HepG2 (cell line): ENCODE measurements at regions not wholly inside any gene's neighbourhood (a gene's known extent, or its start where the extent isn't known, plus 50 kb on each side); places are given as distances from the start of the nearest gene placed in this dataset.

Experiments used
- ATAC-seq: fragments of 200-7000 bp; cut with Tn5 transposase; 3 replicates; pipeline ENCODE4 v1.9.1; 2020; ENCODE audit warnings: mild to moderate bottlenecking, moderate library complexity
- BruUV-seq: library from RNA; stranded (reverse); fragments of 400-500 nt; replicated peaks from 2 replicates; lab custom pipeline; 2021; lab: Mats Ljungman, UMichigan
- CTCF ChIA-PET: fragments of 300-600 bp; formaldehyde crosslinking; extraction: SDS; loops from one replicate; lab custom pipeline; 2021; ENCODE audit warnings: low total read pairs, inconsistent platforms, low intra/inter-chr PET ratio; lab: Yijun Ruan, JAX
- POLR2A ChIA-PET: fragments of 350-600 bp; sonication (Branson Sonifier 250); formaldehyde crosslinking; loops from one replicate; lab custom pipeline; 2020; ENCODE audit warnings: antibody characterized with exemption, inconsistent platforms; lab: Yijun Ruan, JAX
- DNase-seq: peaks from one replicate; pipeline ENCODE4 v3.0.0-alpha.2; 2015; ENCODE audit warnings: low spot score
- FAIRE-seq: peaks from 3 replicates; lab custom pipeline; 2011; peaks lifted over from hg19 to GRCh38; lab: Jason Lieb, UNC
- H2AFZ ChIP-seq: one replicate; pipeline ENCODE4 v1.6.1; 2011; ENCODE audit warnings: low read length, inconsistent platforms
- H3K27ac ChIP-seq: fragments of 300-600 bp; 3 replicates; pipeline ENCODE4 v1.8.0; 2011; ENCODE audit warnings: mixed run types, mild to moderate bottlenecking, mixed read lengths, low read length, inconsistent platforms; ENCODE audit not compliant: insufficient read depth; ENCODE audit errors: extremely low read length
- H3K27me3 ChIP-seq, 2 experiments: fragments of 200-600 bp in 1 of 2; 2 replicates in 1 of 2; 3 replicates in 1 of 2; pipeline versions ENCODE4 v1.6.0 to v1.8.0; 2011; ENCODE audit warnings: low read length in 2 of 2, mild to moderate bottlenecking in 2 of 2, moderate library complexity in 2 of 2, inconsistent platforms in 1 of 2; ENCODE audit not compliant: insufficient read depth in 2 of 2, control insufficient read depth in 1 of 2
- H3K36me3 ChIP-seq, 2 experiments: fragments of 200-600 bp in 1 of 2; replicated peaks in 1 of 2; 2 replicates in 1 of 2; 3 replicates in 1 of 2; pipeline versions ENCODE4 v1.5.1 to v1.8.0; 2011; ENCODE audit warnings: low read length in 2 of 2, inconsistent platforms in 1 of 2; ENCODE audit not compliant: insufficient read depth in 2 of 2, control insufficient read depth in 1 of 2
- H3K4me1 ChIP-seq: 2 replicates; pipeline ENCODE4 v1.5.1; 2012; ENCODE audit warnings: low read length, inconsistent platforms; ENCODE audit not compliant: insufficient read depth
- H3K4me2 ChIP-seq: 2 replicates; pipeline ENCODE4 v1.6.0; 2011; ENCODE audit warnings: low read depth, low read length, inconsistent platforms
- H3K4me3 ChIP-seq, 3 experiments: fragments of 200-600 bp in 1 of 3; sonication (generic), shearing (Covaris generic) in 1 of 3; replicated peaks in 1 of 3; 2 replicates each; pipeline ENCODE4 v1.5.1; 2011 to 2016; ENCODE audit warnings: low read length in 3 of 3, inconsistent platforms in 2 of 3, low read depth in 2 of 3, mild to moderate bottlenecking in 2 of 3, control low read depth in 1 of 3, mixed read lengths in 1 of 3; ENCODE audit not compliant: insufficient read depth in 1 of 3
- H3K79me2 ChIP-seq: one replicate; pipeline ENCODE4 v1.6.1; 2011; ENCODE audit warnings: low read length, inconsistent platforms; ENCODE audit not compliant: insufficient read depth
- H3K9ac ChIP-seq: 2 replicates; pipeline ENCODE4 v1.6.0; 2011; ENCODE audit warnings: mild to moderate bottlenecking, low read depth, low read length, inconsistent platforms; ENCODE audit not compliant: insufficient read depth
- H3K9me3 ChIP-seq: 2 replicates; pipeline ENCODE4 v1.5.1; 2012; ENCODE audit warnings: mild to moderate bottlenecking, low read length
- H4K20me1 ChIP-seq: 2 replicates; pipeline ENCODE4 v1.6.0; 2011; ENCODE audit warnings: inconsistent platforms, mild to moderate bottlenecking, low read length, moderate library complexity; ENCODE audit not compliant: insufficient read depth
- AHR ChIP-seq: IDR thresholded peaks from 2 replicates; pipeline ENCODE4 v1.6.1; 2018; ENCODE audit warnings: missing genetic modification reagents, missing compliant biosample characterization
- CREB1 ChIP-seq, 2 experiments: fragments of 450-650 bp in 1 of 2; IDR thresholded peaks; 2 replicates each; pipeline ENCODE4 v1.6.1; 2016 to 2017; ENCODE audit warnings: control low read depth in 1 of 2, mild to moderate bottlenecking in 1 of 2, missing compliant biosample characterization in 1 of 2, missing genetic modification characterization in 1 of 2
- DMAP1 ChIP-seq: IDR thresholded peaks from 2 replicates; pipeline ENCODE4 v1.6.1; 2016
- ETV5 ChIP-seq: IDR thresholded peaks from 2 replicates; pipeline ENCODE4 v1.6.1; 2018; ENCODE audit warnings: missing biosample characterization, missing genetic modification reagents, inconsistent platforms, borderline replicate concordance
- RBFOX2 ChIP-seq: fragments of 200-400 bp; formaldehyde crosslinking; IDR thresholded peaks from 2 replicates; pipeline ENCODE4 v1.6.1; 2017; ENCODE audit warnings: low read depth, mild to moderate bottlenecking, low read length
- REL ChIP-seq: sonication (generic); formaldehyde crosslinking; conservative IDR thresholded peaks from 2 replicates; pipeline ENCODE4 v1.8.0; 2022; ENCODE audit warnings: mild to moderate bottlenecking, missing genetic modification reagents, moderate library complexity
- ZNF224 ChIP-seq: sonication (generic); formaldehyde crosslinking; IDR thresholded peaks from 2 replicates; pipeline ENCODE4 v1.5.0; 2020; ENCODE audit warnings: mild to moderate bottlenecking, missing genetic modification reagents
- ZNF232 ChIP-seq: sonication (generic); formaldehyde crosslinking; IDR thresholded peaks from 2 replicates; pipeline ENCODE4 v1.4.0; 2020; ENCODE audit warnings: missing genetic modification reagents, borderline replicate concordance
- WGBS: methylation state at CpG from one replicate; pipeline ENCODE4 v1.1.6; 2017; ENCODE audit warnings: low lambda C conversion rate; 5-methylcytosine and 5-hydroxymethylcytosine counted together
- in situ Hi-C: cut with HindIII; loops from 2 replicates; pipeline ENCODE4 v1.10.0; 2017; ENCODE audit warnings: low pct_unique_long_range_greater_than_20kb; ENCODE audit not compliant: extremely low pct_ligation_motif_present
- intact Hi-C: fragments of 100-400 bp; cut with micrococcal nuclease; formaldehyde crosslinking; loops from one replicate; pipeline ENCODE4 v1.10.0; 2022; ENCODE audit not compliant: unreplicated experiment
- TF ChIP-seq, protein P1 (sequence below): sonication (generic); formaldehyde crosslinking; IDR thresholded peaks from 2 replicates; pipeline ENCODE4 v1.5.1; 2020; ENCODE audit warnings: missing genetic modification reagents, mild to moderate bottlenecking, borderline replicate concordance
- TF ChIP-seq, protein P2 (sequence below): sonication (generic); formaldehyde crosslinking; IDR thresholded peaks from 2 replicates; pipeline ENCODE4 v1.5.0; 2020; ENCODE audit warnings: mild to moderate bottlenecking, missing genetic modification reagents, borderline replicate concordance
- TF ChIP-seq, protein P3 (sequence below): sonication (generic); formaldehyde crosslinking; IDR thresholded peaks from 2 replicates; pipeline ENCODE4 v1.9.0; 2021; ENCODE audit warnings: missing genetic modification reagents, borderline replicate concordance
- TF ChIP-seq, protein P4 (sequence below): sonication (generic); formaldehyde crosslinking; IDR thresholded peaks from 2 replicates; pipeline ENCODE4 v1.8.0; 2022; ENCODE audit warnings: mild to moderate bottlenecking, missing genetic modification reagents, borderline replicate concordance

DNA sequence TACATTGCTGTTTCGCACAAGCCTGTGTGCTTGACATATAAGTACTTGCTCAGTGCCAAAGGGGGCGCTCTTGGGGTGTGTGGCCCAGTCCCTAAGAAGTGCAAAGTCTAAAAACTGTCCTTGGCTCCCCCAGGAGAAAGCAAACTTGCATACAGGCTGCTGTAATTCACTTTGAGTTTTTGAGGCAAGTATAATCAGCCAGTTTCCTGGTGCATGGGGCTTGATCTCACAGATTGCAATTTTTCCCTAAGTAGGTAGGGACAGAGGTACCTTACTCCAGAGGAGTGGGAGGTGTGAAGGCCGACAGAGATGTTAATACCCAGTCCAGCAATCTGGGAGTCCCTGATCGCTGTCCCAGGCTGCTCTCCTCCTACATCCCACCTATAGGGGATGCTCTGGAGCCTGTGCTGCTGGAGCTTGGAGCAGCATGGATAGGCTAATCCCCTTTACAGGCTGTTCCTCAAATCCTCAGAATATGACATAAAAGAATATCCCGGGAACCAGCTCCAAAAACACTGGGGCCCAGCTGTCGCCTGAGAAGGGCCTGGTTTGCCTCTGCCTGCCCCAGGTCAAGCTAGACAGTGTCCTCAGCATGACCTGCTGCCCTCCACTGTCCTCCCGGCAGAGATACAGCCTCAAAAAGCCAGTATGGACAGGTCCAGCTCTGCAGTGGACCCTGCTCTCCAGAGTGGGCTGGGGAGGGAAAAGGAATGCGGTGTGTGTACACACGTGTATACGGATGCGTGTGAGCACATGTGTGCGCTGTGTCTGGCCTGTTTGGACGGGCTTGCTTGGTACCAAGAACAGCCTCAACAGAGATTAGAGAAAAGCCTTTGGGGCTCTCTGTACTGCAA, 136.5 kb upstream of the HAAO start:
- Histone ChIP-seq H3K9ac (peak overlapping the region; percentile 73), H3K4me3 (peak overlapping the region; percentile 52 to 74 (median 62)), H3K36me3 (no peaks in the 10 kb centered on the region), H4K20me1 (no peaks in the 10 kb centered on the region), H3K27ac (peak overlapping the region; percentile 88), H3K4me2 (peak overlapping the region; percentile 98), H3K79me2 (no peaks in the 10 kb centered on the region), H2AFZ (no peak overlapping the region), H3K4me1 (peaks cover 98% of the 10 kb centered on the region), H3K9me3 (no peaks in the 10 kb centered on the region), H3K27me3 (no peaks in the 10 kb centered on the region)
- ATAC-seq: peak; percentile 54
- POLR2A ChIA-PET: interaction anchor here (0.6 to 10.9 kb wide), 29 partner anchors 8 to 686 kb away, joined by 3 to 169 read pairs (median 5); partner anchors contain the start of genes HAAO and ZFP36L2
- DNase-seq: peak; percentile 90
- no TSS peak for BruUV-seq
- peak; percentile 66 for FAIRE-seq
- in situ Hi-C loops: loop anchor here (5.0 kb wide), 2 partner anchors 72 to 298 kb away; partner anchors contain the start of gene ZFP36L2
- intact Hi-C loops: loop anchor here (2.0 kb wide), 3 partner anchors 14 to 70 kb away; no protein-coding TSS in a partner anchor
- CTCF ChIA-PET: interaction anchor here (0.8 to 1.7 kb wide), 4 partner anchors 18 to 301 kb away, joined by 3 to 6 read pairs (median 4); no protein-coding TSS in a partner anchor
- 3% methylated on average over 8 of the region's 13 CpGs for WGBS
- TF ChIP-seq ZNF232 (CRISPR knock-in tag) (no peak; the same call in none of the 2 replicates), REL (CRISPR knock-in tag) (no peak), CREB1 (IDR thresholded peaks at IDR 0.05) (no peak), CREB1 (CRISPR knock-in tag; IDR thresholded peaks at IDR 0.05) (no peak), ZNF224 (CRISPR knock-in tag) (no peak), AHR (CRISPR knock-in tag) (no peak), ETV5 (CRISPR knock-in tag) (peak; percentile 70; the same call in 1 of the 2 replicates), RBFOX2 (peak; percentile 29), DMAP1 (CRISPR knock-in tag) (peak; percentile 48; the same call in 1 of the 2 replicates)
- TF ChIP-seq, protein P1, sequence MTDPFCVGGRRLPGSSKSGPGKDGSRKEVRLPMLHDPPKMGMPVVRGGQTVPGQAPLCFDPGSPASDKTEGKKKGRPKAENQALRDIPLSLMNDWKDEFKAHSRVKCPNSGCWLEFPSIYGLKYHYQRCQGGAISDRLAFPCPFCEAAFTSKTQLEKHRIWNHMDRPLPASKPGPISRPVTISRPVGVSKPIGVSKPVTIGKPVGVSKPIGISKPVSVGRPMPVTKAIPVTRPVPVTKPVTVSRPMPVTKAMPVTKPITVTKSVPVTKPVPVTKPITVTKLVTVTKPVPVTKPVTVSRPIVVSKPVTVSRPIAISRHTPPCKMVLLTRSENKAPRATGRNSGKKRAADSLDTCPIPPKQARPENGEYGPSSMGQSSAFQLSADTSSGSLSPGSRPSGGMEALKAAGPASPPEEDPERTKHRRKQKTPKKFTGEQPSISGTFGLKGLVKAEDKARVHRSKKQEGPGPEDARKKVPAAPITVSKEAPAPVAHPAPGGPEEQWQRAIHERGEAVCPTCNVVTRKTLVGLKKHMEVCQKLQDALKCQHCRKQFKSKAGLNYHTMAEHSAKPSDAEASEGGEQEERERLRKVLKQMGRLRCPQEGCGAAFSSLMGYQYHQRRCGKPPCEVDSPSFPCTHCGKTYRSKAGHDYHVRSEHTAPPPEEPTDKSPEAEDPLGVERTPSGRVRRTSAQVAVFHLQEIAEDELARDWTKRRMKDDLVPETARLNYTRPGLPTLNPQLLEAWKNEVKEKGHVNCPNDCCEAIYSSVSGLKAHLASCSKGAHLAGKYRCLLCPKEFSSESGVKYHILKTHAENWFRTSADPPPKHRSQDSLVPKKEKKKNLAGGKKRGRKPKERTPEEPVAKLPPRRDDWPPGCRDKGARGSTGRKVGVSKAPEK (CRISPR knock-in tag): peak; percentile 97
- TF ChIP-seq, protein P2, sequence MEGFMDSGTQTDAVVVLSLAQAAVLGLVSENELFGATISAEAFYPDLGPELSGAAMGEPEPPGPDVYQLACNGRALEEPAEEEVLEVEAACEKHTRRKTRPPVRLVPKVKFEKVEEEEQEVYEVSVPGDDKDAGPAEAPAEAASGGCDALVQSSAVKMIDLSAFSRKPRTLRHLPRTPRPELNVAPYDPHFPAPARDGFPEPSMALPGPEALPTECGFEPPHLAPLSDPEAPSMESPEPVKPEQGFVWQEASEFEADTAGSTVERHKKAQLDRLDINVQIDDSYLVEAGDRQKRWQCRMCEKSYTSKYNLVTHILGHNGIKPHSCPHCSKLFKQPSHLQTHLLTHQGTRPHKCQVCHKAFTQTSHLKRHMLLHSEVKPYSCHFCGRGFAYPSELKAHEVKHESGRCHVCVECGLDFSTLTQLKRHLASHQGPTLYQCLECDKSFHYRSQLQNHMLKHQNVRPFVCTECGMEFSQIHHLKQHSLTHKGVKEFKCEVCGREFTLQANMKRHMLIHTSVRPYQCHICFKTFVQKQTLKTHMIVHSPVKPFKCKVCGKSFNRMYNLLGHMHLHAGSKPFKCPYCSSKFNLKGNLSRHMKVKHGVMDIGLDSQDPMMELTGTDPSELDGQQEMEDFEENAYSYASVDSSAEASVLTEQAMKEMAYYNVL (CRISPR knock-in tag): peak; percentile 87; the same call in 1 of the 2 replicates
- TF ChIP-seq, protein P3, sequence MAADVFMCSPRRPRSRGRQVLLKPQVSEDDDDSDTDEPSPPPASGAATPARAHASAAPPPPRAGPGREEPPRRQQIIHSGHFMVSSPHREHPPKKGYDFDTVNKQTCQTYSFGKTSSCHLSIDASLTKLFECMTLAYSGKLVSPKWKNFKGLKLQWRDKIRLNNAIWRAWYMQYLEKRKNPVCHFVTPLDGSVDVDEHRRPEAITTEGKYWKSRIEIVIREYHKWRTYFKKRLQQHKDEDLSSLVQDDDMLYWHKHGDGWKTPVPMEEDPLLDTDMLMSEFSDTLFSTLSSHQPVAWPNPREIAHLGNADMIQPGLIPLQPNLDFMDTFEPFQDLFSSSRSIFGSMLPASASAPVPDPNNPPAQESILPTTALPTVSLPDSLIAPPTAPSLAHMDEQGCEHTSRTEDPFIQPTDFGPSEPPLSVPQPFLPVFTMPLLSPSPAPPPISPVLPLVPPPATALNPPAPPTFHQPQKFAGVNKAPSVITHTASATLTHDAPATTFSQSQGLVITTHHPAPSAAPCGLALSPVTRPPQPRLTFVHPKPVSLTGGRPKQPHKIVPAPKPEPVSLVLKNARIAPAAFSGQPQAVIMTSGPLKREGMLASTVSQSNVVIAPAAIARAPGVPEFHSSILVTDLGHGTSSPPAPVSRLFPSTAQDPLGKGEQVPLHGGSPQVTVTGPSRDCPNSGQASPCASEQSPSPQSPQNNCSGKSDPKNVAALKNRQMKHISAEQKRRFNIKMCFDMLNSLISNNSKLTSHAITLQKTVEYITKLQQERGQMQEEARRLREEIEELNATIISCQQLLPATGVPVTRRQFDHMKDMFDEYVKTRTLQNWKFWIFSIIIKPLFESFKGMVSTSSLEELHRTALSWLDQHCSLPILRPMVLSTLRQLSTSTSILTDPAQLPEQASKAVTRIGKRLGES: no peak
- TF ChIP-seq, protein P4, sequence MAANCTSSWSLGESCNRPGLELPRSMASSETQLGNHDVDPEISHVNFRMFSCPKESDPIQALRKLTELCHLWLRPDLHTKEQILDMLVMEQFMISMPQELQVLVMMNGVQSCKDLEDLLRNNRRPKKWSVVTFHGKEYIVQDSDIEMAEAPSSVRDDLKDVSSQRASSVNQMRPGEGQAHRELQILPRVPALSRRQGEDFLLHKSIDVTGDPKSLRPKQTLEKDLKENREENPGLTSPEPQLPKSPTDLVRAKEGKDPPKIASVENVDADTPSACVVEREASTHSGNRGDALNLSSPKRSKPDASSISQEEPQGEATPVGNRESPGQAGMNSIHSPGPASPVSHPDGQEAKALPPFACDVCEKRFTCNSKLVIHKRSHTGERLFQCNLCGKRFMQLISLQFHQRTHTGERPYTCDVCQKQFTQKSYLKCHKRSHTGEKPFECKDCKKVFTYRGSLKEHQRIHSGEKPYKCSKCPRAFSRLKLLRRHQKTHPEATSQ (CRISPR knock-in tag): peak; percentile 80; the same call in 1 of the 2 replicates
